AG04449 (cell line): ENCODE measurements at regions not wholly inside any gene's neighbourhood (a gene's known extent, or its start where the extent isn't known, plus 50 kb on each side); places are given as distances from the start of the nearest gene placed in this dataset.
"Not testable (repeated sequence)": the region's sequence is repeated elsewhere in the genome, so short reads cannot be mapped to it uniquely, and the experiment has no call there.

Experiments
- CTCF ChIA-PET: fragments of 350-600 bp; formaldehyde crosslinking; extraction: SDS; loops from one replicate; lab custom pipeline; 2021; ENCODE audit warnings: antibody characterized with exemption; lab: Yijun Ruan, JAX
- POLR2A ChIA-PET: fragments of 400-600, 350-600 bp; formaldehyde crosslinking; extraction: SDS; loops from one replicate; lab custom pipeline; 2020; ENCODE audit warnings: antibody characterized with exemption, inconsistent platforms; lab: Yijun Ruan, JAX
- DNase-seq: peaks from one replicate; pipeline ENCODE4 v3.0.0-alpha.2; 2010; ENCODE audit warnings: low read depth, low spot score
- H3K4me3 ChIP-seq: 2 replicates; pipeline ENCODE4 v1.5.1; 2011; ENCODE audit warnings: low read depth, mild to moderate bottlenecking, control low read depth, low read length
- CTCF ChIP-seq: IDR thresholded peaks from one replicate; pipeline ENCODE4 v1.5.1; 2011; ENCODE audit warnings: mild to moderate bottlenecking, moderate library complexity, low read length, control low read depth, inconsistent platforms; ENCODE audit not compliant: insufficient read depth; ENCODE audit errors: missing control alignments

GRCh38 chr20:54793291-54793992 is 318.0 kb downstream of the DOK5 start:
- DNase-seq = no peak
- CTCF ChIA-PET = no interaction called here
- H3K4me3 ChIP-seq = no peak overlapping the region
- no peak for TF ChIP-seq CTCF
- POLR2A ChIA-PET = no interaction called here

GRCh38 chr20:54792688-54793087 is 317.3 kb downstream of the DOK5 start:
- no peak overlapping the region for H3K4me3 ChIP-seq
- ChIA-PET POLR2A (no interaction called here), CTCF (no interaction called here)
- DNase-seq = no peak
- no peak for TF ChIP-seq CTCF

DNA sequence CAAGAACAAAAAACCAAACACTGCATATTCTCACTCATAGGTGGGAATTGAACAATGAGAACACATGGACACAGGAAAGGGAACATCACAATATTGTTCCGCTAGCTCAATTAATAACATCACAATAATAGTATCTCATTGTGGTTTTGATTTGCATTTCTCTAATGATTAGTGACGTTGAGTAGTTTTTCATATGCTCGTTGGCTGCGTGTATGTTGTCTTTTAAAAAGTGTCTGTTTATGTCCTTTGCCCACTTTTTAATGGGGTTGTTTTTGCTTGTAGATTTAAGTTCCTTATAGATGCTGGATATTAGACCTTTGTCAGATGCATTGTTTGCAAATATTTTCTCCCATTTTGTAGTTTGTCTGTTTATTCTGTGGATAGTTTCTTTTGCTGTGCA is 312.9 kb downstream of the DOK5 start:
- POLR2A ChIA-PET, H3K4me3 ChIP-seq, DNase-seq, CTCF ChIA-PET: not testable (repeated sequence)

GRCh38 chr20:54782758-54783157 is 307.4 kb downstream of the DOK5 start:
- POLR2A ChIA-PET, H3K4me3 ChIP-seq, CTCF ChIA-PET, DNase-seq: not testable (repeated sequence)

- no peak for TF ChIP-seq CTCF
- no peak overlapping the region for H3K4me3 ChIP-seq
- ChIA-PET CTCF (no interaction called here), POLR2A (no interaction called here)
- no peak for DNase-seq
These were observed 299.0 kb downstream of the DOK5 start for GRCh38 chr20:54774426-54774825.

DNA sequence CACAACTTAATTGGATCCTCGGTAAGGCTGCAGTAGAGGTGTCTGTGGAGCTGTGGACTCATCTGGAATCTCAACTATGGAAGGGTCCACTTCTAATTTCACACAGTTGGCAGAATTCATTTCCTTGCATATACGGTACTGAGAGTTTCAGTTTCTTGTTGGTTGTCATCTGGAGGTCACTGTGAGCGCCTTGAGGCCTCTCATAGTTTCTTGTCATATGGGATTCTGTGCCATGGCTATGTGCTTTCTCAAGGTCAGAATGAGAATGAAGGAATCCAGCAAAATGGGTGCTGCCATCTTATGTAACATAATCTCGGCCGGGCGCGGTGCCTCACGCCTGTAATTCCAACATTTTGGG is 298.2 kb downstream of the DOK5 start:
- no peak for TF ChIP-seq CTCF
- no peak for DNase-seq
- POLR2A ChIA-PET = no interaction called here
- H3K4me3 ChIP-seq = no peak overlapping the region
- CTCF ChIA-PET = no interaction called here

GRCh38 chr20:54772893-54773642 is 297.7 kb downstream of the DOK5 start:
- ChIA-PET CTCF (no interaction called here), POLR2A (no interaction called here)
- no peak for TF ChIP-seq CTCF
- no peak for DNase-seq
- H3K4me3 ChIP-seq = no peak overlapping the region
